ENCODE measurements at regions not wholly inside any gene's neighbourhood (a gene's known extent, or its start where the extent isn't known, plus 50 kb on each side); places are given as distances from the start of the nearest gene placed in this dataset.

DNA sequence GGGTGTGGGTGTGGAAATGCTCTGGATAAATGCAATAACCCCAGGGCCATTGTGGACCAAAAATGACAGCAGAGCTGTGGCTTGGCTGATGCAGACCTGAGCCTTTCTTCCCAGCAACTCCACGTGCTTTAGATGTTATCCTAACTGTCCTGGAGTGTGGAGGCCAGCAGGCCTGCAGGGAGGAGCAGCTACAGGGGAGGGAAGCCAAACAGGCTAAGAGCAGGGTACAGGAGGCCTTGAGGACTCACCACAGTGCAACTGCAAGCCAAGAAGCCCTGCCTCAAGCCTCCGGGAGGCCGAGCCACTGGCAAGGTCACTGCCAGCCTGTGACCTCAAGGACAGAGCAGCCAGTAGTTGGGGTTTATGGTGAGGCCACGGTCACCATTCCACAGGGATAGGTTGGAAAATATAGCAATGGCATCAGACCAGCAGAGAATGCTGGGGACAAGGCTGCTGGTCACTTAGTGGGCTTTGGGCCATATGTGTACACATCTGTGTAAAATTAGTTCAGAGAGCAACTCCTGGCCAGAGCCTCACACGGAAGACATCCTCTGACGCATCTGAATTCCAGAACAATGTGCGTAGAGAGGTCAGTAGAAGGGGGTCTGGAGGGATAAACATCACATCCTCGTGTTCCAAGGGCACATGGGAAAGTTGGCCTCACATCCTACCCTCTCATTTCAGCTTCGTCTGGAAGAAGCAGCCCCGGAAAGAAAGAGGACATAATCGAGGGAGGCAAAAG, 76.2 kb upstream of the UPP2 start:
- Histone ChIP-seq H2BK15ac (ENCODE audit: low read depth, poor library complexity, severe bottlenecking) (no peak overlapping the region), H2BK120ac (ENCODE audit: low read depth, low read length) (no peak overlapping the region), H2AK5ac (ENCODE audit: low read length, severe bottlenecking) (no peak overlapping the region), H3K36me3 (ENCODE audit: control insufficient read depth in 1 of 2, insufficient read depth in 2 of 2, low read depth in 1 of 2, low read length in 2 of 2) (no peaks in the 10 kb centered on the region), H3K18ac (ENCODE audit: low read depth in 1 of 2, low read length in 2 of 2) (no peak overlapping the region), H3K9me3 (ENCODE audit: control insufficient read depth, low read length) (no peaks in the 10 kb centered on the region), H3K4me1 (ENCODE audit: control insufficient read depth, insufficient read depth, low read depth, low read length) (peaks cover 1% of the 10 kb centered on the region), H2BK12ac (ENCODE audit: low read length in 2 of 2) (no peak overlapping the region), H4K8ac (ENCODE audit: low read length) (no peak overlapping the region), H3K14ac (ENCODE audit: low read length in 2 of 2) (peak overlapping the region in 1 of 2 experiments; percentile 27), H4K91ac (ENCODE audit: low read length) (no peak overlapping the region), H3K4ac (ENCODE audit: low read depth in 1 of 2, low read length in 2 of 2) (no peak overlapping the region), H3K23ac (ENCODE audit: low read length in 2 of 2) (no peak overlapping the region), H3K4me3 (ENCODE audit: insufficient read depth in 1 of 2, low read depth in 1 of 2, low read length in 2 of 2) (no peak overlapping the region), H2BK5ac (ENCODE audit: low read depth, low read length, poor library complexity, severe bottlenecking) (no peak overlapping the region), H2AFZ (ENCODE audit: low read depth, low read length) (no peak overlapping the region), H3K79me1 (replicated peaks; ENCODE audit: low read length, poor library complexity, severe bottlenecking) (no peaks in the 10 kb centered on the region), H3K27me3 (ENCODE audit: control insufficient read depth in 1 of 2, insufficient read depth in 1 of 2, low read length in 2 of 2) (no peaks in the 10 kb centered on the region), H3K9ac (ENCODE audit: low read length) (peak overlapping the region; percentile 51), H3K4me2 (ENCODE audit: low read length, poor library complexity, severe bottlenecking) (no peak overlapping the region), H3K27ac (ENCODE audit: low read length, poor library complexity, severe bottlenecking) (no peak overlapping the region)
- WGBS = 63% methylated on average over 8 of the region's 11 CpGs
- peak; percentile 66 for DNase-seq

DNA sequence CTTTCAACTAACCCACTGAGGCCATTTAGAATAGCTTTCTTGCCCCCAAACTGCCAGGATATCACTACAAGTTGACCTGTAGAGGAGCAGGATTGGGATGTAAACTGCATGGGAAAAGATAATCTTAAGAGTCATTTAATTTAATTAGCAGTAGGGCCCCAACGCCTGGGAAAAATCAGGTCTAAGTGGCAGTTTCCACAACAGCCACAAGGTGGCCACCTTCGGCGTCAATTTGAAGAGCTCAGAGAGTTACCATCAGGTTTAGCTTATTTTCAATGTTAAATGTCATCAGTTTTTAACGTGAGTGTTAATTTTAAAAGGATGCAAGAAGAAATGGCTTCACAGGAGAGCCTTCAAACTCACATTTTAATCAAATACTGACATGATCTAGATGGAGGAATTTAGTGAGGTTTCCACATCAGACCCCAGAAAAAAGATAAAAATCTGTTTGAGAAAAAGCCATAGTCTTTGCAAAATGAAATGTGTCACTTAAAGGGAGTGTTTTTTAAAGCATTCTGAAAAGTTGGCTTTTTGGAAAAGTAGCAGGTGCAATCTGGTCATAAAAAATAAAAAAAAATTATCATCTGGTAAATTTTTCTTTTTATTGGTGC, 77.3 kb upstream of the UPP2 start:
- no peak overlapping the region for H3K4me2 ChIP-seq (ENCODE audit: low read length, poor library complexity, severe bottlenecking)
- 0% methylated on average over 3 of the region's 4 CpGs for WGBS
- H3K4me3 ChIP-seq (ENCODE audit: insufficient read depth in 1 of 2, low read depth in 1 of 2, low read length in 2 of 2) = no peak overlapping the region
- no peaks in the 10 kb centered on the region for H3K27me3 ChIP-seq (ENCODE audit: control insufficient read depth in 1 of 2, insufficient read depth in 1 of 2, low read length in 2 of 2)
- no peak overlapping the region for H4K8ac ChIP-seq (ENCODE audit: low read length)
- H3K23ac ChIP-seq (ENCODE audit: low read length in 2 of 2) = no peak overlapping the region
- H3K36me3 ChIP-seq (ENCODE audit: control insufficient read depth in 1 of 2, insufficient read depth in 2 of 2, low read depth in 1 of 2, low read length in 2 of 2) = no peaks in the 10 kb centered on the region
- no peak overlapping the region for H2BK15ac ChIP-seq (ENCODE audit: low read depth, poor library complexity, severe bottlenecking)
- H3K18ac ChIP-seq (ENCODE audit: low read depth in 1 of 2, low read length in 2 of 2) = no peak overlapping the region
- no peaks in the 10 kb centered on the region for H3K79me1 ChIP-seq (replicated peaks; ENCODE audit: low read length, poor library complexity, severe bottlenecking)
- no peaks in the 10 kb centered on the region for H3K9me3 ChIP-seq (ENCODE audit: control insufficient read depth, low read length)
- H3K9ac ChIP-seq (ENCODE audit: low read length) = no peak overlapping the region
- H2BK120ac ChIP-seq (ENCODE audit: low read depth, low read length) = no peak overlapping the region
- no peak overlapping the region for H2BK12ac ChIP-seq (ENCODE audit: low read length in 2 of 2)
- no peak overlapping the region for H3K14ac ChIP-seq (ENCODE audit: low read length in 2 of 2)
- DNase-seq = peak; percentile 53
- H3K4me1 ChIP-seq (ENCODE audit: control insufficient read depth, insufficient read depth, low read depth, low read length) = peaks cover 2% of the 10 kb centered on the region
- H2AK5ac ChIP-seq (ENCODE audit: low read length, severe bottlenecking) = no peak overlapping the region
- H2BK5ac ChIP-seq (ENCODE audit: low read depth, low read length, poor library complexity, severe bottlenecking) = no peak overlapping the region
- no peak overlapping the region for H3K4ac ChIP-seq (ENCODE audit: low read depth in 1 of 2, low read length in 2 of 2)
- no peak overlapping the region for H3K27ac ChIP-seq (ENCODE audit: low read length, poor library complexity, severe bottlenecking)
- no peak overlapping the region for H4K91ac ChIP-seq (ENCODE audit: low read length)
- H2AFZ ChIP-seq (ENCODE audit: low read depth, low read length) = no peak overlapping the region

DNA sequence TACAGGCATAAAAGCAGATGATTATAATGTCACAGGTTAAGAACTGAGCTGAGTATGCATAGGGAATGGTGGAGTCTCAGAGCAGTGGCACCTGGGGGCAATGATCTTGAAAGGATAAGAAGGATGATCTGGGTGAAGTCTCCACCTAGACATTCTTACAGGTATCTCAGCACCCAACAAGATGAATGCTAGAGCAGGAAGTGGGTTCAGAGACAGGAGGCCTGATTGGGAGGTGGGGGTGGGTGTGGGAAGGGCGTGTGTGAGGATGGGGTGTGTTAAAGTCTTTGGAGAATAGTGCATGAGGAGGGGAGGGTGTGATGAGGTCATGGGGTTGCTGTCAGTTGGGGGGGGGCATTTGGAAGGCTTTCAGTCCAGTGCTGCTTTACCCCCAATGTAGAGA, 78.8 kb upstream of the UPP2 start:
- H3K4me3 ChIP-seq (ENCODE audit: insufficient read depth in 1 of 2, low read depth in 1 of 2, low read length in 2 of 2) = no peak overlapping the region
- no peak overlapping the region for H3K23ac ChIP-seq (ENCODE audit: low read length in 2 of 2)
- peaks cover 2% of the 10 kb centered on the region for H3K4me1 ChIP-seq (ENCODE audit: control insufficient read depth, insufficient read depth, low read depth, low read length)
- no peak overlapping the region for H2AFZ ChIP-seq (ENCODE audit: low read depth, low read length)
- H2BK120ac ChIP-seq (ENCODE audit: low read depth, low read length) = no peak overlapping the region
- no peak overlapping the region for H2BK15ac ChIP-seq (ENCODE audit: low read depth, poor library complexity, severe bottlenecking)
- H3K4me2 ChIP-seq (ENCODE audit: low read length, poor library complexity, severe bottlenecking) = no peak overlapping the region
- H3K79me1 ChIP-seq (replicated peaks; ENCODE audit: low read length, poor library complexity, severe bottlenecking) = no peaks in the 10 kb centered on the region
- no peaks in the 10 kb centered on the region for H3K27me3 ChIP-seq (ENCODE audit: control insufficient read depth in 1 of 2, insufficient read depth in 1 of 2, low read length in 2 of 2)
- H4K8ac ChIP-seq (ENCODE audit: low read length) = no peak overlapping the region
- H3K4ac ChIP-seq (ENCODE audit: low read depth in 1 of 2, low read length in 2 of 2) = no peak overlapping the region
- no peak for DNase-seq
- no peaks in the 10 kb centered on the region for H3K36me3 ChIP-seq (ENCODE audit: control insufficient read depth in 1 of 2, insufficient read depth in 2 of 2, low read depth in 1 of 2, low read length in 2 of 2)
- H2BK5ac ChIP-seq (ENCODE audit: low read depth, low read length, poor library complexity, severe bottlenecking) = no peak overlapping the region
- no peak overlapping the region for H2BK12ac ChIP-seq (ENCODE audit: low read length in 2 of 2)
- no peak overlapping the region for H4K91ac ChIP-seq (ENCODE audit: low read length)
- no peak overlapping the region for H2AK5ac ChIP-seq (ENCODE audit: low read length, severe bottlenecking)
- H3K27ac ChIP-seq (ENCODE audit: low read length, poor library complexity, severe bottlenecking) = no peak overlapping the region
- H3K18ac ChIP-seq (ENCODE audit: low read depth in 1 of 2, low read length in 2 of 2) = no peak overlapping the region
- no peaks in the 10 kb centered on the region for H3K9me3 ChIP-seq (ENCODE audit: control insufficient read depth, low read length)
- WGBS = 76% methylated on average over 1 of the region's 1 CpG
- H3K9ac ChIP-seq (ENCODE audit: low read length) = no peak overlapping the region
- H3K14ac ChIP-seq (ENCODE audit: low read length in 2 of 2) = no peak overlapping the region

DNA sequence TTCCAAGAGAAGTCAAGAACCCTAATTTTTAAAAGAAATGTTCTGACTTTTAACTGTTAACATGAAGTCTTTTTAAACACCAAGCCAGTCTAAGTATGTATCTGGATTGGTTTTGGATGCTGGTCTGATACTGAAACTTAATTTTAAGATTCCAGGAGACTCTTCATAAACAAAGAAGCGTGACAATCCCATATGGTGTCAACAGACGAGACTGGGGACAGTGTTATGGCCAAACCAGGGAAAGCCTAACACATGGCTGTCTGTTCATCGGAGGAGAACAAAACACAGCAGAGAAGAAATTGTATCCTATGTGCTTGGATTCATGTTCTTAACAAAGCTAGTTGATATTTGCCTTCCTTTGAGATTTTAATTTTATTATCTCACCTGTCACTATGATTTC, 80.5 kb upstream of the UPP2 start:
- no peak overlapping the region for H2BK5ac ChIP-seq (ENCODE audit: low read depth, low read length, poor library complexity, severe bottlenecking)
- no peak overlapping the region for H2BK15ac ChIP-seq (ENCODE audit: low read depth, poor library complexity, severe bottlenecking)
- H2BK12ac ChIP-seq (ENCODE audit: low read length in 2 of 2) = no peak overlapping the region
- no peak overlapping the region for H3K14ac ChIP-seq (ENCODE audit: low read length in 2 of 2)
- 92% methylated on average over 3 of the region's 3 CpGs for WGBS
- H4K8ac ChIP-seq (ENCODE audit: low read length) = no peak overlapping the region
- H3K36me3 ChIP-seq (ENCODE audit: control insufficient read depth in 1 of 2, insufficient read depth in 2 of 2, low read depth in 1 of 2, low read length in 2 of 2) = no peaks in the 10 kb centered on the region
- H3K79me1 ChIP-seq (replicated peaks; ENCODE audit: low read length, poor library complexity, severe bottlenecking) = no peaks in the 10 kb centered on the region
- no peak overlapping the region for H3K9ac ChIP-seq (ENCODE audit: low read length)
- no peak overlapping the region for H3K23ac ChIP-seq (ENCODE audit: low read length in 2 of 2)
- H3K4me2 ChIP-seq (ENCODE audit: low read length, poor library complexity, severe bottlenecking) = no peak overlapping the region
- no peak for DNase-seq
- no peak overlapping the region for H3K18ac ChIP-seq (ENCODE audit: low read depth in 1 of 2, low read length in 2 of 2)
- H2AK5ac ChIP-seq (ENCODE audit: low read length, severe bottlenecking) = no peak overlapping the region
- H3K27me3 ChIP-seq (ENCODE audit: control insufficient read depth in 1 of 2, insufficient read depth in 1 of 2, low read length in 2 of 2) = no peaks in the 10 kb centered on the region
- H2BK120ac ChIP-seq (ENCODE audit: low read depth, low read length) = no peak overlapping the region
- H4K91ac ChIP-seq (ENCODE audit: low read length) = no peak overlapping the region
- no peaks in the 10 kb centered on the region for H3K9me3 ChIP-seq (ENCODE audit: control insufficient read depth, low read length)
- no peak overlapping the region for H3K4me3 ChIP-seq (ENCODE audit: insufficient read depth in 1 of 2, low read depth in 1 of 2, low read length in 2 of 2)
- H2AFZ ChIP-seq (ENCODE audit: low read depth, low read length) = no peak overlapping the region
- H3K4ac ChIP-seq (ENCODE audit: low read depth in 1 of 2, low read length in 2 of 2) = no peak overlapping the region
- no peak overlapping the region for H3K27ac ChIP-seq (ENCODE audit: low read length, poor library complexity, severe bottlenecking)
- H3K4me1 ChIP-seq (ENCODE audit: control insufficient read depth, insufficient read depth, low read depth, low read length) = peaks cover 2% of the 10 kb centered on the region
